ENCODE measurements at regions not wholly inside any gene's neighbourhood (a gene's known extent, or its start where the extent isn't known, plus 50 kb on each side); places are given as distances from the start of the nearest gene placed in this dataset.
"Not testable (repeated sequence)": the region's sequence is repeated elsewhere in the genome, so short reads cannot be mapped to it uniquely, and the experiment has no call there.

DNA sequence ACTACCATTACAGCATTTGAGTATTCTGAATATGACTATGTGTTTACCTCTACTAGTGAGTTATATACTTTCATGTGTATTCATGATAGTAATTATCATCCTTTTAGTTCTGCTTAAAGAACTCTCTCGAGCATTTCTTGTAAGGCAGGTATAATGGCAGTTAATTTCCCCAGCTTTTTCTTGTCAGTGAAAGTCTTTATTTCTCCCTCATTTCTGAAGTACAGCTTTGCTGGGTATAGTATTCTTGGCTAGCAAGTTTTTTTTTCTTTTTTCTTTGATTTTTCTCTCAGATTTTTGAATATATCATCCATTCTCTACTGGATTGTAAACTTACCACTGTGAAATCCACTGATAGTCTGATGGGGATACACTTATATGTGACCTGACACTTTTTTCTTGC lies 165.9 kb upstream of the ARHGAP5 start:
- DNase-seq (ENCODE audit: low read depth in 2 of 2), result no peak

DNA sequence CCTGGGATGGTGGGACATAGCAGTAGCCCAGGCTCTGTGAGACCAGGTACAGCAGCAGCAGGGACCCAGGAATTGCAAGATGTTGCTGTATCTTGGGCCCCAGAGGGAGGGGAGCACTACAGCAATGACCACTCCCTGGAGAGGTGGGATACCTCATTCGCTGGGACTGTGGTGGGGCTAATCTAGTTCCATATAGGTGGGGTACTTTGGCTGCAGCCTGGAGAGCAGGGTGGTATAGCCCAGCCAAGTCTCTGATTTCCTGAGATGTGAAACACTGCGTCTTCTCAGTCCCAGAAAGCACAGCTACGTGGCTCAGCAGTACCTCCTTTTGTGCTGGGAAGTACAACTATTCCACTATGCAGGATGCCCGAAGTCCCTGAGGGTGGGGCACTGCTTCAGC lies 163.7 kb upstream of the ARHGAP5 start:
- no peak for DNase-seq (ENCODE audit: low read depth in 2 of 2)

DNA sequence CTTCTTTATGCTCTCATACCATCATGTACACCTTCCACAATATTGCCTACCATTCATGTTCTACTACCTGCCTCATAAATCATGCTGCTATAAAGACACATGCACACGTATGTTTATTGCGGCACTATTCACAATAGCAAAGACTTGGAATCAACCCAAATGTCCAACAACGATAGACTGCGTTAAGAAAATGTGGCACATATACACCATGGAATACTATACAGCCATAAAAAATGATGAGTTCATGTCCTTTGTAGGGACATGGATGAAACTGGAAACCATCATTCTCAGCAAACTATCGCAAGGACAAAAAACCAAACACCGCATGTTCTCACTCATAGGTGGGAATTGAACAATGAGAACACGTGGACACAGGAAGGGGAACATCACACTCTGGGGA lies 158.8 kb upstream of the ARHGAP5 start:
- DNase-seq (ENCODE audit: low read depth in 2 of 2), result not testable (repeated sequence)

DNA sequence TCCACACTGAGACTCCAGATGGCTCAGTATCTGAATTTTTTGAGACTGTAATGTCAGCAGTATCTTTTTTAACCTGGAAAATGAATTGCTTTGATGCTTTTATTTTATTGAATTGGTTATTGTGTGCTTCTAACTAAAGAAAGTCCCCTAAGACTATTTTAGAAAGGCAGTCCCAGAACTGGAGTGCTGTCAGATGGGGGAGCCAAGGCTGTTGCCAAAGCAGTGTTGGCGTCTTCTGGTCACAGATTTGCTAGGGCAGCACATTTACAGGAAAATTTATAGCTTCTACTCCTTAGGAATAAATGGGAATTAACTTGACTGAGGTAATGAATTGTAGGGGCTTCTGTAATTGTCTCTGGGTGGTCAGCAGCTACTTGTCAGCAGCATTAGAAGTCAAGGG lies 157.1 kb upstream of the ARHGAP5 start:
- DNase-seq (ENCODE audit: low read depth in 2 of 2), result no peak

DNA sequence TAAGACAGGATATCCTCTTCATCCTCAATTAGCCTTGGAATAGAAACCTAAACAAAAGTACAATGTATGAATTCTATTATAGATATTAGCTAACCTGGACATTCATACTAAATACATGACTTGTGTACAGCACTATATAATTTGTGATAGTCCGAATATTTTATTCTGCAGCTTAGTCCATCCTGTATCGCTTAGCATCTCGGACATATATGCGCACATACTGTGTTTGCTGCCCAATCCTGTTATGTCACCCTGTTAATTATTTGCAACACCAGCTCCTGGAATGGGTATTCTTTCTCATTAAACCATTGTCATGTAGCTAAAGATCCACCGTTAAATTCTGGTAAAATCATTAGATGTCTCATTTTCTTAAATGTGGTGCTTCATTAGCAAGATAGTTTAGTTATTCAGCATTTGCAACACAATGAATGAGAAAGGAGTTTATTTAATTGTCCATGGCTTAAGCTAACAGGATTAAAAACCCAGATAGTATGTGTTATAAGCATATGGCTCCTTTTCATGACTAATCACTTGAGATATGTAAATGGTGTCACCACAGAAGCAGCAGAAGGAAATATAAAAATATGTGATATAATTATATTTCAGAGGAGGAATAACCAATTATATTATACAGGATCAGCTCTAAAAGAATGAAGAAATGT lies 156.0 kb upstream of the ARHGAP5 start:
- DNase-seq (ENCODE audit: low read depth in 2 of 2), result no peak

DNA sequence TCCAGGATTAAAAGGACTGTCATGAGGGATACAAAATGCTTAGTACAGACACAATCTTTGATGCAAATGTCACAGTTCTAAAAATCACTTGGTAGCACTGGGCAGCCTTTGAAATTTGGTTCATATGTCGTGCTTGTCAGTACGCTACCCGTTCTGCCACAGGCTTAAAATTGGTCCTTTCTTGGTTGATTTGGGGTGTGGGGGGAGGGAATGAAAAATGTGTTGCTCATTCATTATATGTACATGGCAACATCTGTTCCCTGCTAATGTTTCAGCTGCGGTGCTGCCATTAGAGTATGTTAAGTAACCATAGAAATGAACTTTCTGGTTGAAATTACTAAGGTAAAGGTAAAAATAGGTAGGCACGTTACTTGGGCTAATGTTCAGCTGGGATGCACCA lies 155.4 kb upstream of the ARHGAP5 start:
- DNase-seq (ENCODE audit: low read depth in 2 of 2), result no peak

DNA sequence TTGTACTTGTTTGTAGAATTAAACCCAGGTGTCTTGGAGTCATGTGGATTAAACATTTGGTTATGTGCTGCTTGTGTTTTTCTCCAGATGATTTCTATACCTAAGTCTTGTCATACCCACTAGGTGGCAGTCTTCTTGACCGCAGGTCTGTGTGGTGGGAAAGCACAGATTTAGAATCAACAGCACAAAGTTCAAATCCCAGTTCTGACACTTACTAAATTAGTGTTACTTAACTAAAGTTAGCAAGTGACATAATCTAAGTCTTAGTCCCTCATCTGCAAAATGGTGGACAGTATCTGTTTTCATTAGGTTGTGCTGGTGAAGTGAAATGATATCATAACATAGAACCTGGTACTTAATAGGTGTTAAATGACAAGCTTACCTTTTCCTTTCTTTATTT lies 151.0 kb upstream of the ARHGAP5 start:
- no peak for DNase-seq (ENCODE audit: low read depth in 2 of 2)

DNA sequence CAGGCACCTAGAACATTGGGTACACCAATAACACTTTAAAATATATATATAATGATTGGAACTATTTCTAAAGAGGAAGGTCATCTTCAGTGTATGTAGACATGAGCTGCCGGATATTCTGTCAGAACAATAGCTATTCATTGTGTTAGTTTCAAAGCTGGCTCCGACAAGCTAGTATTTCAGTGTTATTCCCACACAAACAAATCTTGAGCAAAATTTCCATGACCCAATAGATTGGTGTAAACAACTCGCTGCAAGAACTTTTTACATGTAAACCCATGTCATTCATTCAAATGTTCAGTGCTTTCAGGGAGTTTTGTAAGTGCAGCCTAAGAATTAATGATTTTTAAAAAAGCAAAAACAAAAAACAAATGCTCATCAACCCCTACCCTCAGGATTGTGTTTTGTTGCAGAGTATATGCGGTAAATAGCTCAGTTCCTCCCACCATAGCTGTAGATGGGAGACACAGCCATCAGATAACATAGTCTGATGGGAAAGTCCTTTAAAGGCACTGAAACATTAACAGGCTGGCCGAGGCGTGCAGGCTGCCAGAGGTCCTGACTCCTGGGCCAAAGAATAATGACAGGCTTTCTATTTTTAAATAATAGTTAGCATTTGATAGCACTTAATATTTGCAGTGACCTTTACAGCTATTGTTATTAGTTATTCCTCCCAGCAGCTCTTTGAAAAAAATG lies 150.3 kb upstream of the ARHGAP5 start:
- DNase-seq (ENCODE audit: low read depth in 2 of 2), result no peak

DNA sequence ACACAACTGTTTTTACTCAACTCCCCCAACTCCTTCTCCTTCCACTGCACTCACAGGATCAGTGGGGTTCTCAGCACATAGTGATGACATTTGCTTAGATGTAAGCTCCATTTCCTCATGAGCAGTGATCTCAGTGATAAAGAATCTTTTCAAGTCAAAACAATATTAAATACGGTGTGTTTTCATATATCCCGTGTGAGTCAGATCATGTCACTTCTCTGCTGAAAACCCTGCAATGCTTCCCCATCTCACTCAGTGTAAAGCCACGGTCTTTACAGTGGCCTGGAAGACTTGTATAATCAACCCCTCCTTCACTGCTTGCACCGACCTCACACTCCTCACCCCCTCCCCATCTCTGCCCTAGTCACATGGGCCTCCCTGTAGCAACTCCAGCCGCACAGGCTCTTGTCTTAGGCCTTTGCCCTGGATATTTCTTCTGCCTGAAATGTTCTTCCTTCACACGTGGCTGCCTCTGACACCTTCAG lies 149.7 kb upstream of the ARHGAP5 start:
- DNase-seq (ENCODE audit: low read depth in 2 of 2), result peak in 1 of 2 donors; percentile 13

DNA sequence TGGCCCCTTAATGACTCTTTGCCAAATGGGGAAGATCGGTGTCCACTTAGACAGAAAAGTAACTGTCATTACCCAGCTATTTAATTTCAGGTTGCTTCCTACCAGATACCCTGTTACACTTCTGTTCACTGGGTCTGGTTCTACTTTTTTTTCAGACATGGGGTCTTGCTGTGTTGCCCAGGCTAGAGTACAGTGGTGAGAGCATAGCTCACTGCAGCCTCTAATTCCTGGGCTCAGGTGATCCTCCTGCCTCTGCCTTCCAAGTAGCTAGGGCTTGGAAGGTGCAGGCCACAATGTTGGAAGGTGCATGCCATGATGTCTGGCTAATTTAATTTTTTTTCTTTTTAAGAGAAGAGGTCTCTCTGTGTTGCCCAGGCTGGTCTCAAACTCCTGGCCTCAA lies 147.0 kb upstream of the ARHGAP5 start:
- DNase-seq (ENCODE audit: low read depth in 2 of 2), result no peak

DNA sequence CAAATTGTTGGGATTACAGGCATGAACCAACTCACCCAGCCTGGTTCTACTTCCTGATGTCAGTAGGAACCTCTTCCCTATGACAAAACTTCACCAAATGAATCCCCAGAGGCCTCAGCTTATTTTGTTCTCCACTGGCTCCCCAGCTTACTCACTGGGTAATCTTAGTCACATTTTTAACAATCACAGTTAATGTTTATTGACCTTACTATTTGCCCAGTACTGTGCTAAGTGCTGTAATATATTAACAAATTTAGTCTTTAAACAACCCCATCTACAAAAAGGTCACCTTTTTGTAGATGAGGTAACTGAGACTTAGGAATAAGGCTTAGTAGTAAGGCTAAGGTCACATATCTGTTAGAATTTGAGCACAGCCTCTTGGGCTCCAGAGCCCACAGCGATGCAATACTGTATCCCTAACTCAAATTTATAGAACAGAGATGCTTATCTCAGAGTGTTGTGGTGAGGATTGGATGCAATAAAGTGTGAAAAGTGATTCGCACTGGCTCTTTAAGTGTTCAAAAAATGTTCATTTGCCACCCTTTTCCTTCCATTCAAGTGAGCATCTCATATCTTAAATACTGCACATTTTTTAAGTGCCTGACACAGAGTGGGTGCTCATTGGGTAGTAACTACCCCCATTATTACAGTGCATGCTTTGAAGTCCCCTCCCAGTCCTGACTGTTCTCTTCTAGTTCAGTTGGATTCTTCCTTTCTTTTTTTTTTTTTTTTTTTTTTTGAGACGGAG lies 146.4 kb upstream of the ARHGAP5 start:
- no peak for DNase-seq (ENCODE audit: low read depth in 2 of 2)

DNA sequence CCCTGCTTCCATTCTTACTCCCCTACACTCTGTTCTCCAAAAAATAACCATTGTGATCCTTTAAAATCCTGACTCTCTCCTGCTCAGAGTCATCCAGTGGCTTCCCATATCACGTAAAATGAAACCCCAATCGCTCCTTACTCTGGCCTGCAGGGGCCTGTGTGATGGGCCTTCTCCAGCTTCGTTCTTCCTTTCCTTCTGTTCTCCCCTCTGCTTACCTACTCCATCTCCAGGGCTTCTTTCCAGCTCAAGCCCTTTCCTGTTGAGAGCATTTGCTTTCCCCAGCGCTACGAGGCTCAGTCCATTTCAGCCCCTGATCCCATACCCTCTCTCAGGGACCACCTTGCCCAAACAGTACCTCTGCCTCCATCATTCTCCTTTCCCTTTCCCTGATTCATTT lies 144.4 kb upstream of the ARHGAP5 start:
- no peak for DNase-seq (ENCODE audit: low read depth in 2 of 2)

DNA sequence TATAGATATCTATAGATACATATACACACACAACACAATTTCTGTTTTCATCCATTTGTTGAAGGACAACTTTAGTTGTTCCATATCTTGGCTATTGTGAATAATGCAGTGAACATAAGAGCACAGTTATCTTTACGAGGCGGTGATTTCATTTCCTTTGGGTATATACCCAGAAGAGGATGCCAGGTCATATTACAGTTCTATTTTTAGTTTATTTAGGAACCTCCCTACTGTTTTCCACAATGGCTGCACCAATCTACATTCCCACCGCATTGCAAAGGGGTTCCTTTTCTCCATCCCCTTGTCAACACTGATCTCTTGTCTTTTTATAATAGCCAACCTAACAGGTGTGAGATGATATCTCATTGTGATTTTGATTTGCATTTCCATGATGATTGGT lies 143.4 kb upstream of the ARHGAP5 start:
- DNase-seq (ENCODE audit: low read depth in 2 of 2), result no peak

DNA sequence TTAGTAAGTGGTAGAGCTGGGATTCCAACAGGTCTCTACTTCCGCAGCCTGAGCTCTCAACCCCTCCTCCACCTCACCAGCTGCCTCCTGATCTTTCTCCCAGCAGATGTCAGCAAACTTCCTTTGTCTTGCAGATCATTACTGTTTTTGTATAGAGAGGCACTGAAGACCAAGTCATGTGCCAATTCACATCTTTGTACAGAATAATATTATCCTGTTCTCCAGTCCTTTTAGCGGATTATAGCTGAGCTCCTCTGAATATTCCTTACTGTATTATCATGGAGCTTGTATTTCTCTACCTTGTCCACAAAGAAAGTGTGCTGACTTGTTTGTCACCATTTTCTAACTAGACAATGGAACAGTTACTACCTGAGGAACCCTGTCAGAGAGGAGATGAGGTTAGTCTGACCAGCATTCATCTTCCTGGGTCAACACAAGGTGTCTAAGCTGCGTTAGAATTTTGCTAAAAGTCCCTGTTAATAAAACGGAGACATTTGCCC lies 142.3 kb upstream of the ARHGAP5 start:
- DNase-seq (ENCODE audit: low read depth in 2 of 2), result no peak

DNA sequence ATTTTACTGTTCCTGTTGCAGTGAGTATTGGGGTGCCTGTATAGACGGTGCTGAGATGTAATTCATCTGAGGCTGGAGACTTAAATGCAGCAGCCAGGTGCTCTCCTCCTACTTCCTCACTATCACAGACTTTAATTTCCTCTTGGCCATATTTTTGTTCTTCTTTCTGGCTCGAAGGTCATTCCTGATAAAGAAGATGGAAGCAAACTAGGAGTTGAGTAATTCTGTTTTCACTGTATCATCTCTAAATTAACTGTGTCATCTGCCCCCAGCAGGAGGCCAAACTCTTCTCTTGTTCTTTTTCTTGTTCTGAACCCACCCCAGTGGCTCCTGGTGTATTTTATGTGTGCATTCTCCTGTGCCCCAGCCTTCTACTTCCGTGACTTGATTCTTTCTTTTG lies 141.7 kb upstream of the ARHGAP5 start:
- DNase-seq (ENCODE audit: low read depth in 2 of 2), result no peak

DNA sequence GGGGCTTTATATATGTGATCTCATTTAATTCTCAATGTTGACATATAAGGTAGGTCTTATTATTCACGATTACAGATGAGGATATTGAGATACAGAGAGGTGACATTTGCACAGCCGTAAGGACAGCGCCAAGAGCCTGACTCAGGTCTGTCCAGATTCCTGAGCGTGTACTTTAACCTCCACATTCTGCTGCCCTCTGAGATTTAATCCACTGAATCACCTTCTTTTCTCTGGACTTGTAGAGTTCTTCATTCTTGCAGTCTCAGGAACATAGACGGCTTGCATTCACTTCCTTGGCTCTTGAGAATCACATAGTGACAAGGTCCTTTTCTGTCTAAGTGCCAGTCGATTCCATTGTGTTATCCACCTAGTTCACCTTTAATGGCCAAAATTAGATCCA lies 141.0 kb upstream of the ARHGAP5 start:
- no peak for DNase-seq (ENCODE audit: low read depth in 2 of 2)

DNA sequence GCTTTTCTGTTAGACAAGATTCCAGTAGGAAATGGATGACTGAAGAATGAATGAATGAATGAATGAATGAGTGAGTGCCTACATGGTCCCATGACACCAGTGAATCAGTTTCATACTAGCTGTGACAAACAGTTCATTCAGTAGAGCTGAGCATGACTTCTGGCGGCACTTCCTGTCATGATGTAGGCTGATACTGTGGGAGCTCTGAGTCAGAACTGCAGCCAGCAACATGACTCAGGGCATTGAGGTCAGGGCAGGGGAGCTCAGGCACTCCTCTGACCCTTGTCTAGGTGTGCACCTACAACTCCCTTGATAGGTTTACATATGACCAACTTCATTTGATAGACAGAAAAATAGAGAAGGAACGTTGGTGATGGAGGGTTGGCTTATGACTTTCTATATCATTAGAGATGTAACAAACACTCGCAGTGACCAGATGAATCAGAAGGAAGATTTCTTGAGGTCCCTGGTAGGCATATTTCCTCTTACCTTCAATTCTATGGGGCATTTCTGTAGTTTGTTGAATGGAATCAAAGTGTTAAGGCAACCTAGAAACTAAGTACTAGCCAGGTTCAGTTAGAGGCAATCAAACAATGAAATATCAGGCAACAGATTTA lies 139.3 kb upstream of the ARHGAP5 start:
- peak; percentile 48 to 66 for DNase-seq (ENCODE audit: low read depth in 2 of 2)

DNA sequence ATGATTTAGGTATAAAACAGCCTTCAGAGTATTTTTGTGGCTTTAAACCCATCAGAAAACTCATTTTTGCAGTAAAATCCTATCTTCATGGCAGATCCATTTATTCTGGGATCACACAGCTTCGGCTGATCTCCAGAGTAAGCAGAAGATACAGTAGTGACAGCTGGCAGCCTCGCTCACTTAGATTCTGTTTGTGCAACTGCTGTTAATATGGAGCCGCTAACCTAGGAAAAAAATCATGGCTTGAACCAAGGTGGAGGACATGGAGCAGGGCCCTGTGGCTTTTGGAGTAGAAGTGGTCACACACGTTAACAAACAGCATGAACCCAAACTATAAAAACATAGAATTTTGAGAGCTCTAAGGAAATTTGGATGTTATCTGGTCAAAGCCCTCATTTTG lies 137.2 kb upstream of the ARHGAP5 start:
- no peak for DNase-seq (ENCODE audit: low read depth in 2 of 2)

DNA sequence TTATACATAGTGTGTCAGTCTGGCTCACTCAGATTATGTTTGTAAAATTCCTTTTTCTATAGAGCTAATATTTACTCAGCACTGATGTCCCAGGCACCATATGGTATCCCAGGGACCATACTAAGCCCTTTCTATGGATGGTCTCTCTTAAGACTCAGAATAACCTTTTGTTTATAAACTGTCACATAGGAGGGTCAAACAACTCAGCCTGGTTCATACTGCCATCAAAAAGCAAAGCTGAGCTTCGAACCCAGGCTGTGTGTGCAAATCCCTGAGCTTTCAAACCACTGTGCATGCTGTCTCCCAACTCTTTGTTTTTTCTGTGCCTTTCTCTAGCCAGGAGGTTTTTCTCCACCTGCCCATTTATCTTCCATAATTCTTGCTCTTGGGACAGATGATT lies 135.6 kb upstream of the ARHGAP5 start:
- no peak for DNase-seq (ENCODE audit: low read depth in 2 of 2)

DNA sequence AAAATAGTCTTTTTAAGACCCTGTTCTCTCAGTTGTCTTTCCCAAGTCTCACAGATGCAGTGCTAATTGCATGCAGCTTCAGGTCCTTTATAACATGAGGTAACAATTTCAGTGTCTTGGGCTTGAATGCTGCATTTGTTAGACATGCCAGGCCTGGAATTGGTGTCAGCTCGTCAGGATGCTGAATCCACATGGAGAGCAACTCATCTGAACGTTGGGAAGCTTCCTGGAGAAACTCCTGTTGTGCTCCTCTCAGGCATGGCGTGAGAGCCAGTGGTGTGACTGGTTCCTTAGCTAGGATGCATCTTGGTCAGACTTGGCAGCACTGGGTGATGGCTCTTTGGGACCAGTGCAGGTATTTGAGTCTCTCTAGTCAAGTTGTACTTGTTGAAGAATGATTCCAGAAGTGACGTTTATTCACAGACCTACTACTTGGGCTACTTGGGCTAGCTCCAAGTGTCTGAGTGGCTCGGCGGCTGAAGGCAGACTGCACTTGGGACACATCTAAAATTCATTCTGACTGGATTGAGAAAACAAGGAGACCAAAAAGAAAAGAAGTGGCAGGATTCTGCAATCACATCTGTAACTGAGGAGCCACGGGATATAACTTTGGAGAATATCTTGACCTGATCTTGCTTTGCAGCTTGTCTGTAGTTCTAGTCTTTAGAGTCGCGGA lies 134.8 kb upstream of the ARHGAP5 start:
- no peak for DNase-seq (ENCODE audit: low read depth in 2 of 2)

DNA sequence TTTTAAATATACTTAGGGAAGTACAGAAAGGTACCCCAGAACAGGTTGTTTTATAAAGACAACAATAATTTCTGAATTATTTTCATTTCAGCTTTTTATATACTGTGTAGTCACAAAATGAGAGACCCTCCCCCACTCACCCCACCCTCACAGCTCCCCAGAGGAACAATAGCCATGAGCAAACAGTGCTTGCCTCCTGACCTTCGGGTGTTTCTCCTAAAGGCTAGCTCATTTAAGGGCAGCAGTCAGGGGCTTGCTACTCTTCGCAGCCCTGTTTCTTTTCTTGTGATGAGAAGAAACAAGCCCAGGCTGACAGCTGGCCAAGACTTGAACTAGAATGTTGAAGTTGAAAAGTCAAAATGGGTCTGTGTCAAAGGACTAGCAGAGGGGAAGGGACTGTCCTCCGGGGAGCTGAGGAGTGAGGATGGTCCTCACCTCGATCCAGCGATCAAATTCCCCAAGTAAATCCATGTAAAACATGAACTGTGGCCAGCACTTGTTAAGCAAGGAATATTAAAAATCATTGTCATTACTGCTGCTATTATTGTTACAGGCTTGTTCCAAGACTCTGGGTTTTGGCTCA lies 133.8 kb upstream of the ARHGAP5 start:
- DNase-seq (ENCODE audit: low read depth in 2 of 2), result no peak

Measured in stimulated activated CD4-positive, alpha-beta T cell treated with anti-CD3 and anti-CD28 coated beads, Interleukin-4, amount 100 ng/mL, for 48 hours (primary cell).